H1 (cell line): ENCODE measurements at regions not wholly inside any gene's neighbourhood (a gene's known extent, or its start where the extent isn't known, plus 50 kb on each side); places are given as distances from the start of the nearest gene placed in this dataset.

Experiments
- CTCF ChIA-PET: fragments of 300-600 bp; sonication (Branson Sonifier 250); formaldehyde crosslinking; loops from one replicate; lab custom pipeline; 2021; ENCODE audit not compliant: partially characterized antibody; lab: Charles Lee
- POLR2A ChIA-PET: fragments of 300-600 bp; sonication (Branson Sonifier 250); formaldehyde crosslinking; loops from one replicate; lab custom pipeline; 2021; ENCODE audit warnings: inconsistent platforms; ENCODE audit not compliant: partially characterized antibody; lab: Charles Lee
- DNase-seq, 2 experiments: peaks; one replicate each; pipeline versions ENCODE4 v3.0.0 to v3.0.0-alpha.2; 2010 to 2022; ENCODE audit warnings: low spot score in 2 of 2, low read depth in 1 of 2, mixed read lengths in 1 of 2
- FAIRE-seq: peaks from 2 replicates; lab custom pipeline; 2011; peaks lifted over from hg19 to GRCh38; lab: Jason Lieb, UNC
- H2AFZ ChIP-seq: 2 replicates; pipeline ENCODE4 v1.8.1; 2012; ENCODE audit warnings: low read length, inconsistent platforms
- H2AK5ac ChIP-seq: 2 replicates; pipeline ENCODE4 v1.6.1; 2013; ENCODE audit warnings: low read depth, low read length
- H2BK120ac ChIP-seq: replicated peaks from 2 replicates; pipeline ENCODE3; 2013; ENCODE audit warnings: low read depth, low read length, inconsistent platforms
- H2BK12ac ChIP-seq: 2 replicates; pipeline ENCODE4 v1.6.1; 2013; ENCODE audit warnings: low read depth, low read length
- H2BK15ac ChIP-seq: 2 replicates; pipeline ENCODE4 v1.6.1; 2013; ENCODE audit warnings: low read length
- H2BK20ac ChIP-seq: 2 replicates; pipeline ENCODE4 v1.6.1; 2013; ENCODE audit warnings: low read length
- H2BK5ac ChIP-seq: 2 replicates; pipeline ENCODE4 v1.6.1; 2013; ENCODE audit warnings: low read depth, low read length
- H3K14ac ChIP-seq: 2 replicates; pipeline ENCODE4 v1.6.1; 2013; ENCODE audit warnings: inconsistent platforms; ENCODE audit not compliant: insufficient read length
- H3K18ac ChIP-seq: 2 replicates; pipeline ENCODE4 v1.6.1; 2013; ENCODE audit warnings: low read length; ENCODE audit errors: extremely low read depth
- H3K23ac ChIP-seq: 2 replicates; pipeline ENCODE4 v1.6.1; 2013; ENCODE audit warnings: inconsistent platforms; ENCODE audit not compliant: insufficient read length
- H3K23me2 ChIP-seq: 2 replicates; pipeline ENCODE4 v1.6.1; 2013; ENCODE audit warnings: low read depth, low read length
- H3K27ac ChIP-seq: 2 replicates; pipeline ENCODE4 v1.6.1; 2011; ENCODE audit warnings: low read depth, low read length, inconsistent platforms
- H3K27me3 ChIP-seq, 4 experiments: replicated peaks in 1 of 4; 1 replicate in 1 of 4; 2 replicates in 3 of 4; pipeline versions ENCODE4 v1.6.1 to v1.8.1; 2011 to 2013; ENCODE audit warnings: low read length in 3 of 4, mild to moderate bottlenecking in 3 of 4, inconsistent platforms in 2 of 4, mixed read lengths in 2 of 4, moderate library complexity in 1 of 4; ENCODE audit not compliant: control insufficient read depth in 3 of 4, insufficient read depth in 3 of 4; ENCODE audit errors: extremely low read depth in 1 of 4
- H3K36me3 ChIP-seq, 4 experiments: 2 replicates each; pipeline versions ENCODE4 v1.6.1 to v1.8.1; 2011 to 2013; ENCODE audit warnings: mild to moderate bottlenecking in 4 of 4, low read length in 3 of 4, moderate library complexity in 2 of 4, control low read depth in 1 of 4, inconsistent platforms in 1 of 4; ENCODE audit not compliant: insufficient read depth in 4 of 4, control insufficient read depth in 2 of 4
- H3K4ac ChIP-seq: replicated peaks from 2 replicates; pipeline ENCODE3; 2013; ENCODE audit warnings: low read length, low read depth, mixed read lengths, inconsistent platforms; ENCODE audit not compliant: insufficient read length
- H3K4me1 ChIP-seq, 4 experiments: replicated peaks in 1 of 4; 1 replicate in 1 of 4; 2 replicates in 3 of 4; pipeline versions ENCODE4 v1.6.1 to v1.8.1; 2011 to 2013; ENCODE audit warnings: low read length in 3 of 4, inconsistent platforms in 2 of 4, mixed read lengths in 1 of 4; ENCODE audit not compliant: insufficient read depth in 4 of 4, control insufficient read depth in 3 of 4
- H3K4me2 ChIP-seq, 2 experiments: 2 replicates each; pipeline versions ENCODE4 v1.6.1 to v1.8.1; 2011 to 2013; ENCODE audit warnings: low read depth in 2 of 2, low read length in 2 of 2, control low read depth in 1 of 2, inconsistent platforms in 1 of 2, mild to moderate bottlenecking in 1 of 2; ENCODE audit not compliant: insufficient read depth in 1 of 2
- H3K4me3 ChIP-seq, 4 experiments: fragments of 200-600, 300-600 bp in 1 of 4; sonication (generic), shearing (Covaris generic), sonication (Bioruptor Twin) in 1 of 4; 2 replicates each; pipeline versions ENCODE4 v1.5.1 to v1.8.1; 2011 to 2016; ENCODE audit warnings: low read length in 4 of 4, low read depth in 3 of 4, control low read depth in 2 of 4, inconsistent platforms in 2 of 4, mild to moderate bottlenecking in 2 of 4, mixed read lengths in 1 of 4, moderate library complexity in 1 of 4; ENCODE audit not compliant: insufficient read depth in 2 of 4; ENCODE audit errors: extremely low read depth in 1 of 4
- H3K56ac ChIP-seq: replicated peaks from 2 replicates; pipeline ENCODE3; 2013; ENCODE audit warnings: low read depth, mild to moderate bottlenecking, mixed read lengths, low read length, inconsistent platforms; ENCODE audit not compliant: insufficient read length
- H3K79me1 ChIP-seq: 2 replicates; pipeline ENCODE4 v1.6.1; 2013; ENCODE audit warnings: low read depth, low read length, control low read depth
- H3K79me2 ChIP-seq, 2 experiments: 2 replicates each; pipeline versions ENCODE4 v1.6.1 to v1.8.1; 2012 to 2013; ENCODE audit warnings: low read length in 2 of 2, mild to moderate bottlenecking in 2 of 2, inconsistent platforms in 1 of 2; ENCODE audit not compliant: insufficient read depth in 2 of 2, control insufficient read depth in 1 of 2
- H3K9ac ChIP-seq, 4 experiments: replicated peaks in 1 of 4; 1 replicate in 1 of 4; 2 replicates in 3 of 4; pipeline versions ENCODE4 v1.6.1 to v1.8.1; 2011 to 2013; ENCODE audit warnings: low read depth in 3 of 4, low read length in 3 of 4, control low read depth in 2 of 4, mild to moderate bottlenecking in 2 of 4, moderate library complexity in 2 of 4, inconsistent platforms in 1 of 4; ENCODE audit errors: extremely low read depth in 1 of 4
- H3K9me3 ChIP-seq, 2 experiments: 2 replicates each; pipeline versions ENCODE4 v1.6.1 to v1.8.1; 2012 to 2013; ENCODE audit warnings: mild to moderate bottlenecking in 2 of 2, moderate library complexity in 2 of 2, control low read depth in 1 of 2, inconsistent platforms in 1 of 2, low read depth in 1 of 2, low read length in 1 of 2, mixed read lengths in 1 of 2; ENCODE audit not compliant: insufficient read depth in 2 of 2
- H4K20me1 ChIP-seq, 2 experiments: replicated peaks in 1 of 2; 2 replicates each; pipeline versions ENCODE3 to v1.8.1; 2011 to 2013; ENCODE audit warnings: inconsistent platforms in 2 of 2, low read length in 2 of 2, mild to moderate bottlenecking in 1 of 2; ENCODE audit not compliant: insufficient read depth in 2 of 2, control insufficient read depth in 1 of 2
- H4K5ac ChIP-seq: 2 replicates; pipeline ENCODE4 v1.6.1; 2013; ENCODE audit warnings: low read length, low read depth, mixed read lengths, inconsistent platforms; ENCODE audit not compliant: insufficient read length
- H4K8ac ChIP-seq: 2 replicates; pipeline ENCODE4 v1.8.0; 2013; ENCODE audit warnings: mild to moderate bottlenecking, moderate library complexity, low read length, inconsistent platforms; ENCODE audit not compliant: insufficient read depth; ENCODE audit errors: extremely low read depth
- H4K91ac ChIP-seq: replicated peaks from 2 replicates; pipeline ENCODE3; 2013; ENCODE audit warnings: low read length, mixed read lengths, inconsistent platforms; ENCODE audit not compliant: insufficient read length
- HDAC6 ChIP-seq: IDR thresholded peaks from one replicate; pipeline ENCODE4 v1.7.1; 2012; ENCODE audit warnings: low read depth, mild to moderate bottlenecking, inconsistent platforms, low read length, moderate library complexity
- RNF2 ChIP-seq: fragments of 200-900, 300-1000 bp; sonication (generic); IDR thresholded peaks from 2 replicates; pipeline ENCODE4 v1.7.1; 2016; ENCODE audit warnings: borderline replicate concordance, low read depth, mild to moderate bottlenecking, antibody characterized with exemption, low read length; ENCODE audit not compliant: poor library complexity, severe bottlenecking; ENCODE audit errors: missing control alignments
- WGBS, 2 experiments: shearing (Covaris generic) in 1 of 2; methylation state at CpG; one replicate each; pipeline versions ENCODE4 v1.1.6 to v1.1.7; 2013 to 2015; ENCODE audit warnings: low lambda C conversion rate in 2 of 2, mixed read lengths in 2 of 2, inconsistent platforms in 1 of 2, low coverage in 1 of 2, missing lambda C conversion rate in 1 of 2; ENCODE audit not compliant: insufficient replicate concordance in 2 of 2, insufficient coverage in 1 of 2, insufficient read length in 1 of 2; ENCODE audit errors: extremely low coverage in 1 of 2, missing lambda C conversion rate in 1 of 2; 5-methylcytosine and 5-hydroxymethylcytosine counted together

DNA sequence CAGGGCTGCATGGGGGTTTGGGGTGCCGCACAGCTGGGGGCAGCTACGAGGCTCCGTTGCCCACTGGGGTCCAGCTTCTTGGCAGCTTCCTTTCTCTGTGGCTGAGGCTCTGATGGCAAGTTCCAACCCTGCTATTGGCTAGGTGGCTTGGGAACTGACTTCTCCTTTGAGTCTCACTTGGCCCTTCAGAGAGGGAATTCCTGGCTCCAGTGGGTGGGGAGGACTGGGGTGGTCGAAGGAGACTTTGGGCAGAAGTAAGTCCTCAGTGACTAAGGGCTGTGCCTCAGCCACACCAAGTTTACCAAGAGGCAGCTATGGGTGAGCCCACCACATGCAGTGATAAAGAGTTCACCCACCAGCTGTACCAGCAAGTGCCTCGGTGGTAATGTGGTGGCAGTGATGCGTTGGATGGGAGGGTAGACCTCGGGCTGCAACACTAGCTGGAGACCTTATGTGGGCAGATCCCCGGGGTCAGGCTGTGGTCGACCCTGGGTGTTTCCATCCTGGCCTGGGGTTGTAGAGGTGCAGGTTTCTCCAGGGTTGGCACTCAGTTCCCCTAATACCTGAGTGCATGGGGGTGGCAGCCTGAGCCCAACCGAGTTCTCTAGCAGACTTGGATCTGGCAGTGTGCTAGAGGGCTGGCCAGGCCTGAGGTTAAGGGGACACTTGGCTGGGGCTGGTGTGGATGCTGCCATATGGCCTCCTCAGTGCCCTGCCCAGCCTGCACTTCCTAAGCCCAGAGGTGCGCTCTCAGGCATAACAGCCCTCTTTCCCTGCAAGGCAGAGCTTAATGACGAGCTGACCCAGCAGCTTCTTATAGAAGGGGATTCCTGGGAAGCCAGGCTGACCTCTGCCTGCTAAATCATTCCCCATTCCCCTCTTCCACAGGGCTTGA lies 197.0 kb upstream of the CADM1 start:
- no peak for FAIRE-seq
- H4K91ac ChIP-seq: no peak overlapping the region
- H3K4me1 ChIP-seq: no peaks in the 10 kb centered on the region

More for the DNA sequence above, 197.0 kb upstream of the CADM1 start:
- Histone ChIP-seq H3K79me2 (no peaks in the 10 kb centered on the region), H4K8ac (no peak overlapping the region), H2AK5ac (no peak overlapping the region), H3K79me1 (no peaks in the 10 kb centered on the region), H3K23ac (no peak overlapping the region), H2BK120ac (no peak overlapping the region), H2BK15ac (no peak overlapping the region), H4K5ac (no peak overlapping the region), H3K56ac (no peak overlapping the region), H3K14ac (no peak overlapping the region), H3K18ac (no peak overlapping the region), H3K4me2 (no peak overlapping the region), H2BK5ac (no peak overlapping the region), H3K36me3 (no peaks in the 10 kb centered on the region), H3K23me2 (no peaks in the 10 kb centered on the region), H2BK12ac (no peak overlapping the region), H3K9me3 (no peaks in the 10 kb centered on the region; a peak in 1 of 4 replicates), H3K9ac (no peak overlapping the region), H3K4ac (no peak overlapping the region), H3K27ac (no peak overlapping the region), H4K20me1 (no peaks in the 10 kb centered on the region), H3K27me3 (no peaks in the 10 kb centered on the region), H2BK20ac (no peak overlapping the region), H2AFZ (no peak overlapping the region), H3K4me3 (no peak overlapping the region)
- ChIA-PET POLR2A (no interaction called here), CTCF (interaction anchor here (0.5 to 1.8 kb wide), 6 partner anchors 22 to 490 kb away, joined by 3 to 6 read pairs (median 3); no protein-coding TSS in a partner anchor)
- no peak for DNase-seq
- no peak for TF ChIP-seq RNF2
- no peak for TF ChIP-seq HDAC6
- 84% methylated on average over 12 of the region's 12 CpGs; no CpG with 5 or more reads in 1 of the 2 experiments for WGBS, 2 experiments
